GM12864 (cell line): ENCODE measurements at regions not wholly inside any gene's neighbourhood (a gene's known extent, or its start where the extent isn't known, plus 50 kb on each side); places are given as distances from the start of the nearest gene placed in this dataset.

Source experiments
- DNase-seq: peaks from one replicate; pipeline ENCODE4 v3.0.0-alpha.2; 2011; ENCODE audit warnings: low read depth
- H3K4me3 ChIP-seq: 2 replicates; pipeline ENCODE4 v1.5.1; 2011; ENCODE audit warnings: mild to moderate bottlenecking, low read depth, low read length, control low read depth
- CTCF ChIP-seq: IDR thresholded peaks from 2 replicates; pipeline ENCODE4 v1.5.1; 2011; ENCODE audit warnings: low read depth, mild to moderate bottlenecking, moderate library complexity, low read length, control low read depth, inconsistent platforms; ENCODE audit errors: missing control alignments

GRCh38 chr7:68414631-68415425 lies 1183.4 kb upstream of the AUTS2 start:
- DNase-seq: no peak
- TF ChIP-seq CTCF: no peak
- H3K4me3 ChIP-seq: no peak overlapping the region

GRCh38 chr7:68417002-68417401 lies 1181.3 kb upstream of the AUTS2 start:
- TF ChIP-seq CTCF: no peak
- H3K4me3 ChIP-seq: no peak overlapping the region
- DNase-seq: no peak

- DNase-seq: no peak
- H3K4me3 ChIP-seq: no peak overlapping the region
- no peak for TF ChIP-seq CTCF
Measured at GRCh38 chr7:68417659-68418058, 1180.6 kb upstream of the AUTS2 start.

GRCh38 chr7:68420342-68421192 lies 1177.7 kb upstream of the AUTS2 start:
- no peak for DNase-seq
- TF ChIP-seq CTCF: no peak
- H3K4me3 ChIP-seq: no peak overlapping the region

GRCh38 chr7:68421712-68422111 lies 1176.6 kb upstream of the AUTS2 start:
- no peak overlapping the region for H3K4me3 ChIP-seq
- DNase-seq: no peak
- TF ChIP-seq CTCF: no peak

GRCh38 chr7:68422281-68422680 lies 1176.0 kb upstream of the AUTS2 start:
- H3K4me3 ChIP-seq: no peak overlapping the region
- no peak for DNase-seq
- no peak for TF ChIP-seq CTCF
